K562 (cell line): ENCODE measurements at regions not wholly inside any gene's neighbourhood (a gene's known extent, or its start where the extent isn't known, plus 50 kb on each side); places are given as distances from the start of the nearest gene placed in this dataset.

Experiments
- ATAC-seq: fragments of 200-7000 bp; cut with Tn5 transposase; 3 replicates; pipeline ENCODE4 v1.9.1; 2020; ENCODE audit warnings: moderate library complexity
- BruUV-seq: library from RNA; stranded (reverse); fragments of 400-500 nt; replicated peaks from 2 replicates; lab custom pipeline; 2021; lab: Mats Ljungman, UMichigan
- CTCF ChIA-PET: fragments of 300-600 bp; formaldehyde crosslinking; extraction: SDS; loops from one replicate; lab custom pipeline; 2021; ENCODE audit warnings: low intra/inter-chr PET ratio; lab: Yijun Ruan, JAX
- POLR2A ChIA-PET: fragments of 300-600, 350-650 bp; sonication (Branson Sonifier 250); formaldehyde crosslinking; extraction: SDS; loops from one replicate; lab custom pipeline; 2021; ENCODE audit warnings: antibody characterized with exemption, inconsistent platforms; lab: Yijun Ruan, JAX
- DNase-seq, 4 experiments: peaks; one replicate each; pipeline versions ENCODE4 v3.0.0 to v3.0.0-alpha.2; 2011 to 2018; ENCODE audit warnings: low spot score in 3 of 4, mixed read lengths in 3 of 4; ENCODE audit errors: extremely low read depth in 1 of 4
- FAIRE-seq: peaks from 2 replicates; lab custom pipeline; 2011; peaks lifted over from hg19 to GRCh38; lab: Jason Lieb, UNC
- H2AFZ ChIP-seq: 2 replicates; pipeline ENCODE4 v1.6.0; 2011; ENCODE audit warnings: low read depth, low read length, control low read depth, inconsistent platforms
- H3K27ac ChIP-seq: fragments of 200-600 bp; 3 replicates; pipeline ENCODE4 v1.8.0; 2011; ENCODE audit warnings: low read depth, mild to moderate bottlenecking, control low read depth, inconsistent platforms, low read length, moderate library complexity, mixed read lengths; ENCODE audit errors: extremely low read depth
- H3K27me3 ChIP-seq, 2 experiments: fragments of 300-600 bp in 1 of 2; 2 replicates in 1 of 2; 3 replicates in 1 of 2; pipeline versions ENCODE4 v1.6.0 to v1.8.0; 2011; ENCODE audit warnings: inconsistent platforms in 2 of 2, low read length in 2 of 2, mild to moderate bottlenecking in 1 of 2, mixed read lengths in 1 of 2, moderate library complexity in 1 of 2; ENCODE audit not compliant: control insufficient read depth in 2 of 2, insufficient read depth in 2 of 2
- H3K36me3 ChIP-seq: fragments of 300-600 bp; 3 replicates; pipeline ENCODE4 v1.8.0; 2011; ENCODE audit warnings: mild to moderate bottlenecking, low read length, inconsistent platforms; ENCODE audit not compliant: control insufficient read depth, insufficient read depth
- H3K4me1 ChIP-seq, 2 experiments: fragments of 200-600 bp in 1 of 2; replicated peaks in 1 of 2; 2 replicates in 1 of 2; 3 replicates in 1 of 2; pipeline versions ENCODE4 v1.5.1 to v1.8.0; 2011; ENCODE audit warnings: inconsistent platforms in 2 of 2, low read length in 2 of 2, mild to moderate bottlenecking in 1 of 2, mixed read lengths in 1 of 2, moderate library complexity in 1 of 2; ENCODE audit not compliant: control insufficient read depth in 2 of 2, insufficient read depth in 2 of 2
- H3K4me2 ChIP-seq: 2 replicates; pipeline ENCODE4 v1.6.1; 2011; ENCODE audit warnings: low read length, control low read depth, inconsistent platforms, mixed read lengths; ENCODE audit not compliant: insufficient read depth
- H3K4me3 ChIP-seq: fragments of 200-600 bp; sonication (generic), shearing (Covaris generic); 2 replicates; pipeline ENCODE4 v1.5.1; 2016; ENCODE audit warnings: control low read depth, inconsistent platforms
- H3K79me2 ChIP-seq: fragments of 200-600 bp; 3 replicates; pipeline ENCODE4 v1.8.0; 2011; ENCODE audit warnings: low read length, inconsistent platforms; ENCODE audit not compliant: control insufficient read depth, insufficient read depth
- H3K9ac ChIP-seq, 2 experiments: 2 replicates each; pipeline versions ENCODE4 v1.6.0 to v1.6.1; 2011; ENCODE audit warnings: low read depth in 2 of 2, low read length in 2 of 2, control low read depth in 1 of 2, inconsistent platforms in 1 of 2, mild to moderate bottlenecking in 1 of 2, mixed read lengths in 1 of 2; ENCODE audit not compliant: insufficient read depth in 1 of 2
- H3K9me1 ChIP-seq: one replicate; pipeline ENCODE4 v1.6.0; 2011; ENCODE audit warnings: inconsistent platforms, mild to moderate bottlenecking, low read length, moderate library complexity; ENCODE audit not compliant: control insufficient read depth, insufficient read depth
- H3K9me3 ChIP-seq: replicated peaks from 2 replicates; pipeline ENCODE4 v1.5.1; 2011; ENCODE audit warnings: low read depth, low read length, inconsistent platforms; ENCODE audit not compliant: control insufficient read depth, insufficient read depth
- H4K20me1 ChIP-seq: replicated peaks from 2 replicates; pipeline ENCODE4 v1.6.1; 2011; ENCODE audit warnings: low read length, inconsistent platforms, mixed read lengths; ENCODE audit not compliant: control insufficient read depth, insufficient read depth
- CEBPZ ChIP-seq: fragments of 150-350 bp; IDR thresholded peaks from 2 replicates; pipeline ENCODE4 v1.6.1; 2014; ENCODE audit warnings: low read depth, mild to moderate bottlenecking, low read length, borderline replicate concordance
- MXD1 ChIP-seq: fragments of 250-450 bp; sonication (Bioruptor Pico); IDR thresholded peaks from 2 replicates; pipeline ENCODE4 v1.8.0; 2021; ENCODE audit warnings: borderline replicate concordance, mild to moderate bottlenecking, moderate library complexity; ENCODE audit not compliant: poor library complexity, severe bottlenecking
- WGBS: fragments of 100-300 bp; shearing (Covaris generic); methylation state at CpG from one replicate; pipeline ENCODE4 v1.1.6; 2016; ENCODE audit warnings: low coverage, mixed read lengths; ENCODE audit not compliant: insufficient coverage; ENCODE audit errors: missing lambda C conversion rate; 5-methylcytosine and 5-hydroxymethylcytosine counted together
- in situ Hi-C: fragments of 300-500 bp; cut with MboI; formaldehyde crosslinking; loops from 4 replicates; pipeline ENCODE4 v1.15.0; 2018; ENCODE audit warnings: inconsistent platforms, mixed read lengths
- intact Hi-C: fragments of 100-400 bp; cut with micrococcal nuclease; formaldehyde crosslinking; loops from 2 replicates; pipeline ENCODE4 v1.14.2; 2022

- BruUV-seq, result no TSS peak
- Histone ChIP-seq H4K20me1 (no peaks in the 10 kb centered on the region), H3K9ac (no peak overlapping the region), H3K4me1 (no peaks in the 10 kb centered on the region), H3K27me3 (no peaks in the 10 kb centered on the region), H2AFZ (no peak overlapping the region), H3K9me3 (no peaks in the 10 kb centered on the region; the same call in 1 of the 2 replicates), H3K27ac (no peak overlapping the region), H3K9me1 (no peaks in the 10 kb centered on the region), H3K79me2 (no peaks in the 10 kb centered on the region), H3K36me3 (no peaks in the 10 kb centered on the region), H3K4me3 (no peak overlapping the region), H3K4me2 (no peak overlapping the region)
- ChIA-PET POLR2A (interaction anchor here (1.0 kb wide), 1 partner anchor 12 kb away, joined by 4 read pairs; no protein-coding TSS in a partner anchor), CTCF (no interaction called here)
- intact Hi-C loops, result no loop called here
- 17% methylated on average over 3 of the region's 3 CpGs for WGBS
- no peak for FAIRE-seq
- DNase-seq, result no peak
- TF ChIP-seq MXD1 (CRISPR knock-in tag), result no peak
- no peak for TF ChIP-seq CEBPZ
- no peak for ATAC-seq
- in situ Hi-C loops, result no loop called here
These were observed 135.6 kb upstream of the BACH2 start for GRCh38 chr6:90432041-90432775.
